ENCODE measurements at regions not wholly inside any gene's neighbourhood (a gene's known extent, or its start where the extent isn't known, plus 50 kb on each side); places are given as distances from the start of the nearest gene placed in this dataset.
"Not testable (repeated sequence)": the region's sequence is repeated elsewhere in the genome, so short reads cannot be mapped to it uniquely, and the experiment has no call there.

DNA sequence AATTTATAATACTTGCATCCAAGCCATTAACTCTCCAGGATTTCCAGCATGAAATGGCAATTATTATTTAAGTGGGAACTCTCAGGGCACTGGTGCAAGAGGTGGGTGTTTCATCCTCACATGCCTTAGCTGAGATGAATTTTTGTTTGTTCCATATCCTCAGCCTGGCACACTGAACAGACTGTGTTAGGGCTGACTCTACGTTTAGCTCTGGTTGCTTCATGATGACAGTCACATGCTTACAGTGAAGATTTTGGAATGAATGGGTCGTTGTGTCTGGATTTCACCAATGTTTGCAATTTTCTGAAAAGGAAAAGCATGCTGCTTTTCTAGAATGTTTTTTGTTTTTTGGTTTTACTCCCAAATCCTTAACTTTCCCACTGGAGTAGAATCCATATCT lies 246.6 kb downstream of the INSC start:
- TF ChIP-seq, protein P1, sequence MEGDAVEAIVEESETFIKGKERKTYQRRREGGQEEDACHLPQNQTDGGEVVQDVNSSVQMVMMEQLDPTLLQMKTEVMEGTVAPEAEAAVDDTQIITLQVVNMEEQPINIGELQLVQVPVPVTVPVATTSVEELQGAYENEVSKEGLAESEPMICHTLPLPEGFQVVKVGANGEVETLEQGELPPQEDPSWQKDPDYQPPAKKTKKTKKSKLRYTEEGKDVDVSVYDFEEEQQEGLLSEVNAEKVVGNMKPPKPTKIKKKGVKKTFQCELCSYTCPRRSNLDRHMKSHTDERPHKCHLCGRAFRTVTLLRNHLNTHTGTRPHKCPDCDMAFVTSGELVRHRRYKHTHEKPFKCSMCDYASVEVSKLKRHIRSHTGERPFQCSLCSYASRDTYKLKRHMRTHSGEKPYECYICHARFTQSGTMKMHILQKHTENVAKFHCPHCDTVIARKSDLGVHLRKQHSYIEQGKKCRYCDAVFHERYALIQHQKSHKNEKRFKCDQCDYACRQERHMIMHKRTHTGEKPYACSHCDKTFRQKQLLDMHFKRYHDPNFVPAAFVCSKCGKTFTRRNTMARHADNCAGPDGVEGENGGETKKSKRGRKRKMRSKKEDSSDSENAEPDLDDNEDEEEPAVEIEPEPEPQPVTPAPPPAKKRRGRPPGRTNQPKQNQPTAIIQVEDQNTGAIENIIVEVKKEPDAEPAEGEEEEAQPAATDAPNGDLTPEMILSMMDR (IDR thresholded peaks at IDR 0.05), result no peak
- intact Hi-C loops (cut with DNase I), result no loop called here
- no peak for DNase-seq (ENCODE audit: low spot score in 2 of 2)
- no peaks in the 10 kb centered on the region for H3K36me3 ChIP-seq
- H3K9me3 ChIP-seq, result no peaks in the 10 kb centered on the region
- H3K27me3 ChIP-seq, result no peaks in the 10 kb centered on the region
- H3K27ac ChIP-seq, result no peak overlapping the region
- no peaks in the 10 kb centered on the region for H3K4me1 ChIP-seq
- H3K4me3 ChIP-seq, result no peak overlapping the region

- H3K4me1 ChIP-seq; H3K27ac ChIP-seq; intact Hi-C loops (cut with DNase I); H3K27me3 ChIP-seq; H3K36me3 ChIP-seq; H3K9me3 ChIP-seq; H3K4me3 ChIP-seq; DNase-seq (ENCODE audit: low spot score in 2 of 2): not testable (repeated sequence)
Observed at GRCh38 chr11:15365286-15365685, 250.6 kb downstream of the INSC start.

- DNase-seq (ENCODE audit: low spot score in 2 of 2), result no peak
- TF ChIP-seq, protein P1 (IDR thresholded peaks at IDR 0.05), result no peak
Observed at GRCh38 chr11:15367695-15368094, 253.0 kb downstream of the INSC start.

DNA sequence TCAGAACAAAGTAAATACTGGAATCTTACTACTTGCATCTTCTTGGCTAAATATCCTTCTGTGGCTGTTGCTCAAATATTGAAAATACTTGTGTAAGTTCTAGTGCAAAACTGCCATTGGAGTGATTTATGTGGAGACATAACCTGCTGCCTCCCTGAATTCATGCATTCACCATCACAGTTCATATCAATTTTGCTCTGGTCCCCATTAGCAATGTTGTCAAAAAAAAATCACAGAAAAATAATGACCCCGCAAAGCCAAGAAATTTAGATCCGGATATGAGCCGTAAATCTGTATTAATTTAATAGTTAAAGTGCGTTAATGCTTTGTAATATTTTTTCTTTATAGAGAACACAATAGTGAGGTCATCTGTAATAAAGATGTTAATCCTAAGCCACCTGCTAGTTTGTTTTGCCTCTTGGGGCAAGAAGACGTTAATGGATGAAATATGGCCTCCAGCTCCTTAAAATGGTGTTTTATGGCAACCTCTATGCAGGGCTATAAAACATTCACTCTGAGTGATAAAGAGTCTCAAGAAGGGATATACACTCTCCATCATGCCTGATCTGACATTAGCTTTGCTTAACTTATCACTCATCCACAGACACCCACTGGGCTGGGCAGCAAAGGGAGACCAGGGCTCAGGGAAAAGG lies 255.9 kb downstream of the INSC start:
- intact Hi-C loops (cut with DNase I), result no loop called here
- no peaks in the 10 kb centered on the region for H3K27me3 ChIP-seq
- TF ChIP-seq, protein P1 (IDR thresholded peaks at IDR 0.05), result no peak
- H3K36me3 ChIP-seq, result no peaks in the 10 kb centered on the region
- no peak overlapping the region for H3K27ac ChIP-seq
- no peaks in the 10 kb centered on the region for H3K4me1 ChIP-seq
- H3K4me3 ChIP-seq, result no peak overlapping the region
- DNase-seq (ENCODE audit: low spot score in 2 of 2), result no peak
- H3K9me3 ChIP-seq, result no peaks in the 10 kb centered on the region

More at GRCh38 chr11:15367695-15368094, 253.0 kb downstream of the INSC start:
- Histone ChIP-seq H3K27ac (no peak overlapping the region), H3K27me3 (no peaks in the 10 kb centered on the region), H3K36me3 (no peaks in the 10 kb centered on the region), H3K9me3 (no peaks in the 10 kb centered on the region), H3K4me1 (no peaks in the 10 kb centered on the region), H3K4me3 (no peak overlapping the region)
- intact Hi-C loops (cut with DNase I), result no loop called here

DNA sequence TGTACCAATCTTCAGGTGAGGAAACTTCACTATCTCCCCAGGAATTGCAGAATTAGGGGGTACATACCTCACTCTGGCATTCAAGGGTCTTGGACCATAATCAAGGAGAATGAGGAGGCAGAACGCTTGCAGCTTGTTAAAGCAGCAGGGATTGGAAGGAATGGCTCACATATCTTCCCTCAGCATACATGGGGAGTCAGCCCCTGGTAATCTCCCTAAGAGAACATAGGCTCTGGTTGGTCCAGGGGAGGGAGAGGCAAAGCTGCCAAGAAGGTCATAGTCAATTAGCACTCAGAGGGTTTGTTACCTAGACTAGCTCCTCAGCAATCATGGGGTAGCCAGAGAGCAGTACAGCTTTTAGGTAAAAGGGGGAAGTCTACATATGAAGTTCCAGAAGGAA lies 256.8 kb downstream of the INSC start:
- Histone ChIP-seq H3K4me3 (no peak overlapping the region), H3K36me3 (no peaks in the 10 kb centered on the region), H3K27me3 (no peaks in the 10 kb centered on the region), H3K4me1 (no peaks in the 10 kb centered on the region), H3K9me3 (no peaks in the 10 kb centered on the region), H3K27ac (no peak overlapping the region)
- TF ChIP-seq, protein P1 (IDR thresholded peaks at IDR 0.05), result no peak
- intact Hi-C loops (cut with DNase I), result no loop called here
- DNase-seq (ENCODE audit: low spot score in 2 of 2), result no peak

DNA sequence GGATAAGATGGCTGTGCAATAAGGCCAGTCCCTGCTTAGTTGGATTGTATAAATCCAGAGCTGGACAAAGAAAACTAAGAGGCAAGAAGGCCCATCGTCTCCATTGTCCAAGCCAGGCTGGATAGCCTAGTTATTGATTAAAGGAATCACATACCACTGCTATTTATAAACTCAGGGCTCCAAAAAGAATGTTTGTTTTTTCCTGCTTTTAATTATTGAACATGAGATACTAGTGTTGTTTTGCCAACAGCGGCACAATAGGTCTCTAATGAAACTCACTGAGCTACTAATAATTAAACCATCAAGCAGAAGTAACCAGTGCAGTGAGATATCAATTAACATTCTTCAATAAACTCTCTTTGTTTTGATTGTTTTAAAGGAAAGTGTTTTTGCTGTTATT lies 259.7 kb downstream of the INSC start:
- H3K4me3 ChIP-seq, result no peak overlapping the region
- H3K27me3 ChIP-seq, result no peaks in the 10 kb centered on the region
- intact Hi-C loops (cut with DNase I), result no loop called here
- TF ChIP-seq, protein P1 (IDR thresholded peaks at IDR 0.05), result no peak
- no peaks in the 10 kb centered on the region for H3K9me3 ChIP-seq
- no peak for DNase-seq (ENCODE audit: low spot score in 2 of 2)
- no peaks in the 10 kb centered on the region for H3K36me3 ChIP-seq
- H3K27ac ChIP-seq, result no peak overlapping the region
- H3K4me1 ChIP-seq, result no peaks in the 10 kb centered on the region

All from ascending aorta (tissue), 2 donors.